Panc1 (cell line): ENCODE measurements at regions not wholly inside any gene's neighbourhood (a gene's known extent, or its start where the extent isn't known, plus 50 kb on each side); places are given as distances from the start of the nearest gene placed in this dataset.

Experiments
- ATAC-seq: fragments of 200-7000 bp; cut with Tn5 transposase; 2 replicates; pipeline ENCODE4 v1.9.1; 2020; ENCODE audit warnings: mild to moderate bottlenecking, moderate library complexity
- BruUV-seq: library from RNA; stranded (reverse); fragments of 400-500 nt; replicated peaks from 2 replicates; lab custom pipeline; 2021; lab: Mats Ljungman, UMichigan
- CTCF ChIA-PET: fragments of 300-600 bp; sonication (Branson Sonifier 250); formaldehyde crosslinking; loops from one replicate; lab custom pipeline; 2022; ENCODE audit warnings: antibody characterized with exemption; lab: Charles Lee
- POLR2A ChIA-PET: fragments of 300-600 bp; sonication (Branson Sonifier 250); formaldehyde crosslinking; loops from one replicate; lab custom pipeline; 2022; ENCODE audit warnings: antibody characterized with exemption; lab: Charles Lee
- DNase-seq: peaks from one replicate; pipeline ENCODE4 v3.0.0-alpha.2; 2010; ENCODE audit warnings: low read depth, low spot score
- H3K27ac ChIP-seq: 2 replicates; pipeline ENCODE4 v1.5.1; 2011; ENCODE audit warnings: mild to moderate bottlenecking, low read length, inconsistent platforms
- H3K27me3 ChIP-seq: fragments of 200-500 bp; sonication (Bioruptor generic); 2 replicates; pipeline ENCODE4 v1.6.0; 2014; ENCODE audit warnings: low read length, inconsistent platforms; ENCODE audit not compliant: control insufficient read depth, insufficient read depth
- H3K36me3 ChIP-seq: fragments of 200-500 bp; sonication (Bioruptor generic); 2 replicates; pipeline ENCODE4 v1.5.1; 2014; ENCODE audit warnings: inconsistent platforms, mild to moderate bottlenecking, low read length, moderate library complexity; ENCODE audit not compliant: control insufficient read depth, insufficient read depth
- H3K4me1 ChIP-seq: 2 replicates; pipeline ENCODE4 v1.5.1; 2011; ENCODE audit warnings: inconsistent platforms, mild to moderate bottlenecking, low read length, moderate library complexity; ENCODE audit not compliant: control insufficient read depth, insufficient read depth
- H3K4me3 ChIP-seq, 2 experiments: 2 replicates each; pipeline ENCODE4 v1.5.1; 2011 to 2012; ENCODE audit warnings: low read depth in 2 of 2, low read length in 2 of 2, mild to moderate bottlenecking in 2 of 2, inconsistent platforms in 1 of 2, moderate library complexity in 1 of 2
- H3K9me3 ChIP-seq: fragments of 200-500 bp; sonication (Bioruptor generic); 2 replicates; pipeline ENCODE4 v1.5.1; 2014; ENCODE audit warnings: low read depth, mild to moderate bottlenecking, inconsistent platforms, low read length, moderate library complexity; ENCODE audit not compliant: control insufficient read depth, insufficient read depth
- CTCF ChIP-seq: fragments of 450-650 bp; IDR thresholded peaks from 2 replicates; pipeline ENCODE4 v1.5.1; 2017; ENCODE audit warnings: mild to moderate bottlenecking
- POLR2AphosphoS5 ChIP-seq: IDR thresholded peaks from 2 replicates; pipeline ENCODE4 v1.6.1; 2012; ENCODE audit warnings: mild to moderate bottlenecking, low read depth, low read length, moderate library complexity
- REST ChIP-seq, 2 experiments: IDR thresholded peaks; 2 replicates each; pipeline ENCODE4 v1.6.1; 2011 to 2012; ENCODE audit warnings: low read depth in 2 of 2, control low read depth in 1 of 2, low read length in 1 of 2, mild to moderate bottlenecking in 1 of 2, moderate library complexity in 1 of 2; ENCODE audit not compliant: insufficient read depth in 1 of 2
- SIN3A ChIP-seq: IDR thresholded peaks from 2 replicates; pipeline ENCODE4 v1.6.1; 2012; ENCODE audit warnings: low read depth, mild to moderate bottlenecking, low read length, moderate library complexity, borderline replicate concordance; ENCODE audit not compliant: insufficient read depth
- TCF7L2 ChIP-seq: IDR thresholded peaks from 2 replicates; pipeline ENCODE4 v1.6.1; 2011; ENCODE audit warnings: mild to moderate bottlenecking, low read depth, low read length, inconsistent platforms
- in situ Hi-C: cut with HindIII; loops from 2 replicates; pipeline ENCODE4 v1.10.0; 2016; ENCODE audit warnings: low sequenced_read_pairs, low pct_unique_long_range_greater_than_20kb
- intact Hi-C: fragments of 100-400 bp; cut with micrococcal nuclease; formaldehyde crosslinking; loops from one replicate; pipeline ENCODE4 v1.10.0; 2022; ENCODE audit not compliant: unreplicated experiment

- H3K9me3 ChIP-seq = no peaks in the 10 kb centered on the region
- no peak overlapping the region for H3K27ac ChIP-seq
- no peaks in the 10 kb centered on the region for H3K27me3 ChIP-seq
- no peaks in the 10 kb centered on the region for H3K36me3 ChIP-seq
- H3K4me3 ChIP-seq = no peak overlapping the region
- no peak for TF ChIP-seq POLR2AphosphoS5
- no peak for TF ChIP-seq SIN3A
- no peak for TF ChIP-seq TCF7L2
- no peak for TF ChIP-seq CTCF
- no peak for TF ChIP-seq REST (IDR thresholded peaks at IDR 0.05; ENCODE audit: insufficient read depth in 1 of 2, low read depth in 2 of 2, low read length in 1 of 2)
- H3K4me1 ChIP-seq = no peaks in the 10 kb centered on the region
- DNase-seq = no peak
- ChIA-PET POLR2A (no interaction called here), CTCF (no interaction called here)
- intact Hi-C loops = no loop called here
- no peak for ATAC-seq
- in situ Hi-C loops = no loop called here
- no TSS peak for BruUV-seq
These were observed 266.7 kb downstream of the CSNK1G3 start for GRCh38 chr5:123778641-123779040.

DNA sequence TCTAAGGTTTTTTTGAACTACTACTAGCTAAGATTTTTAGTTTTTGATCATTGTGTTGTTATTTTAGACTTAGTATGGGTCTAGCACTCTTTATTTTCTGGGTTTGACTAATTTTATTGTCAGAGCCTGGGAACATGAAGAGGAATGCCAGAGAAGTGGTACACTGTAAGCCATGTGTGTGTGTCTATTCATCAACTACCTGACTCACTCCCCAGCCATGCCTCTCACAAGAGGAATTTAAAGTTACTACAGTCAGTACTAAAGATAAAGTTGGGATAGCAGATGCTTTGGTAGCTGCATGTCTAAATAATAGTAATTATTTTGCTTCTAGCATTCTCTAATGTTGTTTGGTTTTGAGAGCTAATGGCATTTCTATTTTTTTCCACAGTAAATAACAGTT lies 264.8 kb downstream of the CSNK1G3 start:
- Histone ChIP-seq H3K4me3 (no peak overlapping the region), H3K27me3 (no peaks in the 10 kb centered on the region), H3K9me3 (peaks cover 4% of the 10 kb centered on the region; the same call in 1 of the 2 replicates), H3K4me1 (no peaks in the 10 kb centered on the region), H3K27ac (no peak overlapping the region), H3K36me3 (no peaks in the 10 kb centered on the region)
- in situ Hi-C loops = no loop called here
- intact Hi-C loops = no loop called here
- TF ChIP-seq REST (IDR thresholded peaks at IDR 0.05; ENCODE audit: insufficient read depth in 1 of 2, low read depth in 2 of 2, low read length in 1 of 2) (no peak), TCF7L2 (no peak), SIN3A (no peak), CTCF (no peak), POLR2AphosphoS5 (no peak)
- ATAC-seq (no peak), DNase-seq (no peak)
- CTCF ChIA-PET = no interaction called here
- no TSS peak for BruUV-seq
- POLR2A ChIA-PET = no interaction called here
